OCI-LY7 (cell line): ENCODE measurements at regions not wholly inside any gene's neighbourhood (a gene's known extent, or its start where the extent isn't known, plus 50 kb on each side); places are given as distances from the start of the nearest gene placed in this dataset.
"Not testable (repeated sequence)": the region's sequence is repeated elsewhere in the genome, so short reads cannot be mapped to it uniquely, and the experiment has no call there.

Source experiments
- EZH2phosphoT487 ChIP-seq: fragments of 200-600 bp; sonication (generic); IDR thresholded peaks from 2 replicates; pipeline ENCODE4 v1.6.1; 2018; ENCODE audit warnings: low read depth, borderline replicate concordance, mild to moderate bottlenecking, mixed run types, antibody characterized with exemption, low read length, moderate library complexity, mixed read lengths
- TF ChIP-seq, protein P1 (sequence below): fragments of 200-600 bp; sonication (generic); conservative IDR thresholded peaks from 2 replicates; pipeline ENCODE4 v1.5.1; 2014; ENCODE audit warnings: mild to moderate bottlenecking, antibody characterized with exemption, low read length, moderate library complexity, mixed read lengths

DNA sequence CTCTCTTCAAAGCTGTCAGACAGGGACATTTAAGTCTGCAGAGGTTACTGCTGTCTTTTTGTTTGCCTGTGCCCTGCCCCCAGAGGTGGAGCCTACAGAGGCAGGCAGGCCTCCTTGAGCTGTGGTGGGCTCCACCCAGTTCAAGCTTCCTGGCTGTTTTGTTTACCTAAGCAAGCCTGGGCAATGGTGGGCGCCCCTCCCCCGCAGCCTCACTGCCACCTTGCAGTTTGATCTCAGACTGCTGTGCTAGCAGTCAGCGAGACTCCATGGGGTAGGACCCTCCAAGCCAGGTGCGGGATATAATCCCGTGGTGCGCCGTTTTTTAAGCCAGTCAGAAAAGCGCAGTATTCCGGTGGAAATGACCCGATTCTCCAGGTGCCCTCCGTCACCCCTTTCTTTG is 454.7 kb downstream of the PDZRN4 start:
- TF ChIP-seq, protein P1, sequence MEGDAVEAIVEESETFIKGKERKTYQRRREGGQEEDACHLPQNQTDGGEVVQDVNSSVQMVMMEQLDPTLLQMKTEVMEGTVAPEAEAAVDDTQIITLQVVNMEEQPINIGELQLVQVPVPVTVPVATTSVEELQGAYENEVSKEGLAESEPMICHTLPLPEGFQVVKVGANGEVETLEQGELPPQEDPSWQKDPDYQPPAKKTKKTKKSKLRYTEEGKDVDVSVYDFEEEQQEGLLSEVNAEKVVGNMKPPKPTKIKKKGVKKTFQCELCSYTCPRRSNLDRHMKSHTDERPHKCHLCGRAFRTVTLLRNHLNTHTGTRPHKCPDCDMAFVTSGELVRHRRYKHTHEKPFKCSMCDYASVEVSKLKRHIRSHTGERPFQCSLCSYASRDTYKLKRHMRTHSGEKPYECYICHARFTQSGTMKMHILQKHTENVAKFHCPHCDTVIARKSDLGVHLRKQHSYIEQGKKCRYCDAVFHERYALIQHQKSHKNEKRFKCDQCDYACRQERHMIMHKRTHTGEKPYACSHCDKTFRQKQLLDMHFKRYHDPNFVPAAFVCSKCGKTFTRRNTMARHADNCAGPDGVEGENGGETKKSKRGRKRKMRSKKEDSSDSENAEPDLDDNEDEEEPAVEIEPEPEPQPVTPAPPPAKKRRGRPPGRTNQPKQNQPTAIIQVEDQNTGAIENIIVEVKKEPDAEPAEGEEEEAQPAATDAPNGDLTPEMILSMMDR: not testable (repeated sequence)
- TF ChIP-seq EZH2phosphoT487: not testable (repeated sequence)
